Thyroid gland (tissue), 4 donors: ENCODE measurements at regions not wholly inside any gene's neighbourhood (a gene's known extent, or its start where the extent isn't known, plus 50 kb on each side); places are given as distances from the start of the nearest gene placed in this dataset.

ENCODE experiments used
- DNase-seq, 2 donors: peaks; one replicate each; pipeline ENCODE4 v3.0.0-alpha.2; 2019
- H3K27ac ChIP-seq, 3 donors: fragments of 200-600 bp; sonication (generic); 1 replicate in 2 of 3; 2 replicates in 1 of 3; pipeline ENCODE4 v1.5.1; 2016 to 2019; ENCODE audit warnings: mild to moderate bottlenecking in 1 of 3, moderate library complexity in 1 of 3
- H3K27me3 ChIP-seq: fragments of 200-600 bp; sonication (generic); one replicate; pipeline ENCODE4 v1.5.1; 2019
- H3K36me3 ChIP-seq, 2 donors: fragments of 200-600 bp; sonication (generic); one replicate each; pipeline ENCODE4 v1.5.1; 2016 to 2019
- H3K4me1 ChIP-seq, 2 donors: fragments of 200-600 bp; sonication (generic); one replicate each; pipeline ENCODE4 v1.5.1; 2017 to 2019
- H3K4me3 ChIP-seq, 3 donors: fragments of 200-600 bp; sonication (generic); replicated peaks in 1 of 3; 1 replicate in 2 of 3; 2 replicates in 1 of 3; pipeline ENCODE4 v1.5.1; 2016; ENCODE audit warnings: mild to moderate bottlenecking in 1 of 3
- H3K9me3 ChIP-seq: fragments of 200-600 bp; sonication (generic); one replicate; pipeline ENCODE4 v1.5.1; 2017
- CTCF ChIP-seq, 6 experiments: fragments of 200-600 bp in 3 of 6; fragments of 450-650 bp in 3 of 6; sonication (generic) in 3 of 6; IDR thresholded peaks; one replicate each; pipeline ENCODE4 v1.5.1; 2016 to 2019; ENCODE audit warnings: antibody characterized with exemption in 6 of 6, mild to moderate bottlenecking in 2 of 6, inconsistent platforms in 1 of 6, moderate library complexity in 1 of 6
- POLR2A ChIP-seq, 2 donors: fragments of 450-650 bp; IDR thresholded peaks; one replicate each; pipeline ENCODE4 v1.6.1; 2017; ENCODE audit warnings: antibody characterized with exemption in 2 of 2, mild to moderate bottlenecking in 2 of 2, moderate library complexity in 1 of 2
- WGBS, 2 donors: methylation state at CpG; one replicate each; pipeline ENCODE4 v1.1.5; 2017; 5-methylcytosine and 5-hydroxymethylcytosine counted together
- intact Hi-C: fragments of 100-400 bp; cut with DNase I; formaldehyde crosslinking; loops from one replicate; pipeline ENCODE4 v1.15.1; 2023

- H3K27me3 ChIP-seq: no peaks in the 10 kb centered on the region
- intact Hi-C loops: no loop called here
- DNase-seq: no peak
- 76 to 77% methylated on average over 3 of the region's 3 CpGs for WGBS, 2 donors
- no peaks in the 10 kb centered on the region for H3K36me3 ChIP-seq
- no peaks in the 10 kb centered on the region for H3K4me1 ChIP-seq
- no peaks in the 10 kb centered on the region for H3K9me3 ChIP-seq
- H3K4me3 ChIP-seq: no peak overlapping the region
- no peak for TF ChIP-seq CTCF (IDR thresholded peaks at IDR 0.05)
- TF ChIP-seq POLR2A (IDR thresholded peaks at IDR 0.05): no peak
- H3K27ac ChIP-seq: no peak overlapping the region
Observed at GRCh38 chr2:13035866-13036265, 319.1 kb downstream of the TRIB2 start.

- Histone ChIP-seq H3K4me1 (no peaks in the 10 kb centered on the region), H3K27me3 (no peaks in the 10 kb centered on the region), H3K36me3 (no peaks in the 10 kb centered on the region), H3K4me3 (no peak overlapping the region), H3K9me3 (no peaks in the 10 kb centered on the region), H3K27ac (no peak overlapping the region)
- intact Hi-C loops: no loop called here
- WGBS, 2 donors: 75 to 76% methylated on average over 5 to 13 of the region's 13 CpGs
- no peak for DNase-seq
- TF ChIP-seq POLR2A (IDR thresholded peaks at IDR 0.05) (no peak), CTCF (IDR thresholded peaks at IDR 0.05) (no peak)
Observed at GRCh38 chr2:13040043-13040442, 323.3 kb downstream of the TRIB2 start.

GRCh38 chr2:13046557-13047165, 329.9 kb downstream of the TRIB2 start:
- H3K27ac ChIP-seq: no peak overlapping the region
- H3K9me3 ChIP-seq: no peaks in the 10 kb centered on the region
- no peaks in the 10 kb centered on the region for H3K27me3 ChIP-seq
- intact Hi-C loops: no loop called here
- no peaks in the 10 kb centered on the region for H3K36me3 ChIP-seq
- no peak for DNase-seq
- peak in 2 of 6 experiments; percentile 20 to 26 for TF ChIP-seq CTCF (IDR thresholded peaks at IDR 0.05)
- no peak for TF ChIP-seq POLR2A (IDR thresholded peaks at IDR 0.05)
- H3K4me3 ChIP-seq: no peak overlapping the region
- H3K4me1 ChIP-seq: no peaks in the 10 kb centered on the region
- WGBS, 2 donors: 50 to 60% methylated on average over 2 of the region's 2 CpGs

- Histone ChIP-seq H3K4me3 (no peak overlapping the region), H3K4me1 (no peaks in the 10 kb centered on the region), H3K27ac (no peak overlapping the region), H3K9me3 (no peaks in the 10 kb centered on the region), H3K36me3 (no peaks in the 10 kb centered on the region), H3K27me3 (no peaks in the 10 kb centered on the region)
- TF ChIP-seq CTCF (IDR thresholded peaks at IDR 0.05): no peak
- TF ChIP-seq POLR2A (IDR thresholded peaks at IDR 0.05): no peak
- intact Hi-C loops: no loop called here
- DNase-seq: no peak
Observed at GRCh38 chr2:13050764-13051163, 334.0 kb downstream of the TRIB2 start.

- Histone ChIP-seq H3K36me3 (no peaks in the 10 kb centered on the region), H3K27me3 (no peaks in the 10 kb centered on the region), H3K27ac (no peak overlapping the region), H3K4me1 (no peaks in the 10 kb centered on the region), H3K4me3 (no peak overlapping the region), H3K9me3 (no peaks in the 10 kb centered on the region)
- WGBS, 2 donors: 34 to 40% methylated on average over 4 of the region's 4 CpGs
- intact Hi-C loops: no loop called here
- DNase-seq: no peak
- no peak for TF ChIP-seq CTCF (IDR thresholded peaks at IDR 0.05)
- TF ChIP-seq POLR2A (IDR thresholded peaks at IDR 0.05): no peak
Observed at GRCh38 chr2:13052547-13052946, 335.8 kb downstream of the TRIB2 start.
